H9 (cell line): ENCODE measurements at regions not wholly inside any gene's neighbourhood (a gene's known extent, or its start where the extent isn't known, plus 50 kb on each side); places are given as distances from the start of the nearest gene placed in this dataset.

ENCODE experiments used
- DNase-seq: peaks from one replicate; pipeline ENCODE4 v3.0.0-alpha.2; 2017
- H2AFZ ChIP-seq: one replicate; pipeline ENCODE4 v1.6.1; 2013; ENCODE audit warnings: mild to moderate bottlenecking, low read length, control low read depth, moderate library complexity
- H2AK5ac ChIP-seq: 2 replicates; pipeline ENCODE4 v1.6.1; 2013; ENCODE audit warnings: low read length, control low read depth, mixed read lengths; ENCODE audit not compliant: insufficient read length
- H2BK120ac ChIP-seq: one replicate; pipeline ENCODE4 v1.6.1; 2013; ENCODE audit warnings: low read depth, mild to moderate bottlenecking, low read length, control low read depth, inconsistent platforms; ENCODE audit not compliant: poor library complexity, severe bottlenecking
- H2BK12ac ChIP-seq: 2 replicates; pipeline ENCODE4 v1.6.1; 2013; ENCODE audit warnings: low read length, control low read depth, mixed read lengths, low read depth; ENCODE audit not compliant: insufficient read length
- H2BK15ac ChIP-seq: 2 replicates; pipeline ENCODE4 v1.6.1; 2013; ENCODE audit warnings: low read depth, low read length, control low read depth
- H2BK20ac ChIP-seq: one replicate; pipeline ENCODE4 v1.6.1; 2013; ENCODE audit warnings: low read depth, mild to moderate bottlenecking, low read length, control low read depth, inconsistent platforms; ENCODE audit not compliant: poor library complexity, severe bottlenecking
- H2BK5ac ChIP-seq: 2 replicates; pipeline ENCODE4 v1.6.1; 2013; ENCODE audit warnings: low read length, control low read depth, mixed read lengths; ENCODE audit not compliant: insufficient read length
- H3K14ac ChIP-seq: 2 replicates; pipeline ENCODE4 v1.6.1; 2013; ENCODE audit warnings: low read length, control low read depth; ENCODE audit not compliant: insufficient read depth
- H3K18ac ChIP-seq: 2 replicates; pipeline ENCODE4 v1.6.1; 2013; ENCODE audit warnings: low read depth, mild to moderate bottlenecking, mixed read lengths, low read length, control low read depth; ENCODE audit not compliant: insufficient read length
- H3K23ac ChIP-seq: 2 replicates; pipeline ENCODE4 v1.6.1; 2013; ENCODE audit warnings: low read length, control low read depth, mixed read lengths, low read depth; ENCODE audit not compliant: insufficient read length
- H3K23me2 ChIP-seq: 2 replicates; pipeline ENCODE4 v1.6.1; 2013; ENCODE audit warnings: low read depth, mild to moderate bottlenecking, mixed read lengths, low read length, control low read depth; ENCODE audit not compliant: insufficient read length, poor library complexity, severe bottlenecking
- H3K27ac ChIP-seq: 2 replicates; pipeline ENCODE4 v1.5.1; 2013; ENCODE audit warnings: low read length, control low read depth, mixed read lengths, low read depth; ENCODE audit not compliant: insufficient read length
- H3K27me3 ChIP-seq: 2 replicates; pipeline ENCODE4 v1.6.1; 2013; ENCODE audit warnings: low read length, control low read depth, inconsistent platforms; ENCODE audit not compliant: insufficient read depth
- H3K4ac ChIP-seq: 2 replicates; pipeline ENCODE4 v1.6.1; 2013; ENCODE audit warnings: low read depth, mild to moderate bottlenecking, control low read depth, inconsistent platforms, low read length, moderate library complexity
- H3K4me1 ChIP-seq: 2 replicates; pipeline ENCODE4 v1.6.1; 2013; ENCODE audit warnings: low read length, control low read depth, inconsistent platforms; ENCODE audit not compliant: insufficient read depth
- H3K4me2 ChIP-seq: 2 replicates; pipeline ENCODE4 v1.6.1; 2013; ENCODE audit warnings: low read length, control low read depth, mixed read lengths; ENCODE audit not compliant: insufficient read length, insufficient read depth
- H3K56ac ChIP-seq: 2 replicates; pipeline ENCODE4 v1.6.1; 2013; ENCODE audit warnings: low read depth, mild to moderate bottlenecking, mixed read lengths, low read length, control low read depth; ENCODE audit not compliant: insufficient read length
- H3K79me1 ChIP-seq: 2 replicates; pipeline ENCODE4 v1.6.1; 2013; ENCODE audit warnings: low read depth, mild to moderate bottlenecking, moderate library complexity, low read length, control low read depth, inconsistent platforms; ENCODE audit not compliant: insufficient read depth, poor library complexity, severe bottlenecking
- H3K79me2 ChIP-seq: 2 replicates; pipeline ENCODE4 v1.6.1; 2013; ENCODE audit warnings: low read length, control low read depth, inconsistent platforms; ENCODE audit not compliant: insufficient read depth
- H3K9ac ChIP-seq: 2 replicates; pipeline ENCODE4 v1.6.1; 2013; ENCODE audit warnings: low read length, control low read depth, mixed read lengths; ENCODE audit not compliant: insufficient read length; ENCODE audit errors: extremely low read depth
- H3K9me3 ChIP-seq: one replicate; pipeline ENCODE4 v1.6.1; 2013; ENCODE audit warnings: low read depth, low read length, inconsistent platforms; ENCODE audit not compliant: control insufficient read depth
- H3T11ph ChIP-seq: one replicate; pipeline ENCODE4 v1.6.1; 2013; ENCODE audit warnings: mild to moderate bottlenecking, low read length, control low read depth, inconsistent platforms
- H4K20me1 ChIP-seq: one replicate; pipeline ENCODE4 v1.6.1; 2013; ENCODE audit not compliant: control insufficient read depth, insufficient read length, insufficient read depth
- H4K5ac ChIP-seq: 2 replicates; pipeline ENCODE4 v1.6.1; 2013; ENCODE audit warnings: low read depth, mild to moderate bottlenecking, mixed read lengths, low read length, control low read depth; ENCODE audit not compliant: insufficient read length
- H4K8ac ChIP-seq: replicated peaks from 2 replicates; pipeline ENCODE4 v1.6.1; 2013; ENCODE audit warnings: low read length, control low read depth, mixed read lengths, low read depth; ENCODE audit not compliant: insufficient read length
- H4K91ac ChIP-seq: 2 replicates; pipeline ENCODE4 v1.6.1; 2013; ENCODE audit warnings: low read depth, mild to moderate bottlenecking, moderate library complexity, mixed read lengths, low read length, control low read depth; ENCODE audit not compliant: insufficient read length
- H3K27ac Mint-ChIP-seq, 3 experiments: 2 replicates in 2 of 3; 3 replicates in 1 of 3; pipeline ENCODE4 v1.8.0; 2020 to 2021; ENCODE audit warnings: mixed read lengths in 3 of 3, mild to moderate bottlenecking in 1 of 3, moderate library complexity in 1 of 3
- H3K27me3 Mint-ChIP-seq: 2 replicates; pipeline ENCODE4 v1.8.0; 2021; ENCODE audit warnings: low read depth, mild to moderate bottlenecking, moderate library complexity, mixed read lengths
- H3K36me3 Mint-ChIP-seq, 3 experiments: 2 replicates in 2 of 3; 3 replicates in 1 of 3; pipeline ENCODE4 v1.8.0; 2020 to 2021; ENCODE audit warnings: low read depth in 3 of 3, mixed read lengths in 3 of 3; ENCODE audit not compliant: insufficient read depth in 1 of 3
- H3K4me1 Mint-ChIP-seq, 2 experiments: 2 replicates each; pipeline ENCODE4 v1.8.0; 2020; ENCODE audit warnings: mixed read lengths in 2 of 2
- H3K4me3 Mint-ChIP-seq, 2 experiments: 2 replicates in 1 of 2; 3 replicates in 1 of 2; pipeline ENCODE4 v1.8.0; 2020 to 2021; ENCODE audit warnings: mild to moderate bottlenecking in 2 of 2, mixed read lengths in 2 of 2, moderate library complexity in 1 of 2
- H3K9me3 Mint-ChIP-seq, 2 experiments: 2 replicates in 1 of 2; 3 replicates in 1 of 2; pipeline ENCODE4 v1.8.0; 2020; ENCODE audit warnings: mild to moderate bottlenecking in 2 of 2, mixed read lengths in 2 of 2, moderate library complexity in 1 of 2
- WGBS: extraction: QIAGEN DNeasy Blood & Tissue Kit; methylation state at CpG from one replicate; pipeline ENCODE4 v1.1.7; 2013; ENCODE audit warnings: missing lambda C conversion rate, low lambda C conversion rate, mixed read lengths; ENCODE audit not compliant: insufficient read length; ENCODE audit errors: extremely low coverage; 5-methylcytosine and 5-hydroxymethylcytosine counted together
- TF ChIP-seq, protein P1 (sequence below): fragments of 200-600 bp; sonication (generic); conservative IDR thresholded peaks from 3 replicates; pipeline ENCODE4 v1.8.0; 2021; ENCODE audit warnings: antibody characterized with exemption, mild to moderate bottlenecking

DNA sequence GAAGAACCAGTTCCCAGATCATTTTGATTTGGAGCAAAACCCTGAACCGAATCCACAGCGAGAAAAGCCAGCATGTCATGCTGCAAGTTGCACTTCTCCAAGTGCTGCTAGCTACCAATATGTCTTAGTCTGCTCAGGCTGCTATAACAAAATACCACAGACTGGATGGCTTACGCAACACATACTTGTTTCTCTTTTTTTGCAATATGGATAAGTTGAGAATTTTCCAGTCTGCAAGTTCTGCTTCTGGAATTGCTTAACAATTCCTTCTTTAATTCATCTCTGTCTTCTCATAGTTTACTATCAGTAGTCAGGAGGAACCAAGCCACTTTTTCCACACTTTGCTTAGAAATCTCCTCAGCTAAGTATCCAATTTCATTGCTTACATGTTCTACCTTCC, 105.9 kb upstream of the RBBP8 start:
- H3K18ac ChIP-seq: no peak overlapping the region
- no peak overlapping the region for H2AK5ac ChIP-seq
- H3K27ac ChIP-seq: no peak overlapping the region
- Mint-ChIP-seq H3K27me3 (no peaks in the 10 kb centered on the region), H3K9me3 (no peaks in the 10 kb centered on the region), H3K4me3 (no peak overlapping the region), H3K36me3 (no peaks in the 10 kb centered on the region), H3K4me1 (peaks cover 11 to 21% of the 10 kb centered on the region in 2 experiments), H3K27ac (no peak overlapping the region)
- DNase-seq: no peak
- H3K27me3 ChIP-seq: no peaks in the 10 kb centered on the region
- no peak overlapping the region for H2BK15ac ChIP-seq
- H3K23ac ChIP-seq: no peak overlapping the region
- no peak overlapping the region for H2BK20ac ChIP-seq
- peaks cover 3% of the 10 kb centered on the region; the same call in 1 of the 2 replicates for H3K4me1 ChIP-seq
- H2BK5ac ChIP-seq: no peak overlapping the region
- H4K91ac ChIP-seq: no peak overlapping the region
- no peak overlapping the region for H2BK120ac ChIP-seq
- H3K4ac ChIP-seq: no peak overlapping the region
- no peak overlapping the region for H3K14ac ChIP-seq
- no peaks in the 10 kb centered on the region for H3K79me1 ChIP-seq
- no peak overlapping the region for H3K4me2 ChIP-seq
- H3K9me3 ChIP-seq: no peaks in the 10 kb centered on the region
- no peak overlapping the region for H3T11ph ChIP-seq
- H3K56ac ChIP-seq: no peak overlapping the region
- no peaks in the 10 kb centered on the region for H4K20me1 ChIP-seq
- no CpG with 5 or more reads among the region's 3 CpGs for WGBS
- H3K9ac ChIP-seq: no peak overlapping the region
- no peak overlapping the region for H4K5ac ChIP-seq
- TF ChIP-seq, protein P1, sequence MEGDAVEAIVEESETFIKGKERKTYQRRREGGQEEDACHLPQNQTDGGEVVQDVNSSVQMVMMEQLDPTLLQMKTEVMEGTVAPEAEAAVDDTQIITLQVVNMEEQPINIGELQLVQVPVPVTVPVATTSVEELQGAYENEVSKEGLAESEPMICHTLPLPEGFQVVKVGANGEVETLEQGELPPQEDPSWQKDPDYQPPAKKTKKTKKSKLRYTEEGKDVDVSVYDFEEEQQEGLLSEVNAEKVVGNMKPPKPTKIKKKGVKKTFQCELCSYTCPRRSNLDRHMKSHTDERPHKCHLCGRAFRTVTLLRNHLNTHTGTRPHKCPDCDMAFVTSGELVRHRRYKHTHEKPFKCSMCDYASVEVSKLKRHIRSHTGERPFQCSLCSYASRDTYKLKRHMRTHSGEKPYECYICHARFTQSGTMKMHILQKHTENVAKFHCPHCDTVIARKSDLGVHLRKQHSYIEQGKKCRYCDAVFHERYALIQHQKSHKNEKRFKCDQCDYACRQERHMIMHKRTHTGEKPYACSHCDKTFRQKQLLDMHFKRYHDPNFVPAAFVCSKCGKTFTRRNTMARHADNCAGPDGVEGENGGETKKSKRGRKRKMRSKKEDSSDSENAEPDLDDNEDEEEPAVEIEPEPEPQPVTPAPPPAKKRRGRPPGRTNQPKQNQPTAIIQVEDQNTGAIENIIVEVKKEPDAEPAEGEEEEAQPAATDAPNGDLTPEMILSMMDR: no peak
- H3K23me2 ChIP-seq: no peaks in the 10 kb centered on the region
- no peak overlapping the region for H2AFZ ChIP-seq
- H2BK12ac ChIP-seq: no peak overlapping the region
- no peak overlapping the region for H4K8ac ChIP-seq
- no peaks in the 10 kb centered on the region for H3K79me2 ChIP-seq
